HepG2 (cell line): ENCODE measurements at regions not wholly inside any gene's neighbourhood (a gene's known extent, or its start where the extent isn't known, plus 50 kb on each side); places are given as distances from the start of the nearest gene placed in this dataset.

ENCODE experiments used
- ADNP ChIP-seq: sonication (generic); formaldehyde crosslinking; IDR thresholded peaks from 2 replicates; pipeline ENCODE4 v1.4.0; 2020; ENCODE audit warnings: missing genetic modification reagents
- HNF4A ChIP-seq: sonication (generic); formaldehyde crosslinking; IDR thresholded peaks from 2 replicates; pipeline ENCODE4 v1.4.0; 2020; ENCODE audit warnings: missing genetic modification reagents
- HOXA7 ChIP-seq: sonication (generic); formaldehyde crosslinking; IDR thresholded peaks from 2 replicates; pipeline ENCODE4 v1.8.1; 2022; ENCODE audit warnings: mild to moderate bottlenecking, missing genetic modification reagents, moderate library complexity
- KAT7 ChIP-seq: IDR thresholded peaks from 2 replicates; pipeline ENCODE4 v1.6.1; 2018; ENCODE audit warnings: borderline replicate concordance, missing compliant biosample characterization
- POLR2A ChIP-seq, 2 experiments: IDR thresholded peaks; 2 replicates each; pipeline ENCODE4 v1.6.1; 2011; ENCODE audit warnings: low read depth in 2 of 2, low read length in 2 of 2, mild to moderate bottlenecking in 1 of 2, moderate library complexity in 1 of 2; ENCODE audit not compliant: insufficient read depth in 1 of 2
- TBX3 ChIP-seq: fragments of 450-650 bp; IDR thresholded peaks from 2 replicates; pipeline ENCODE4 v1.6.1; 2017; ENCODE audit warnings: antibody characterized with exemption, mild to moderate bottlenecking, inconsistent platforms, borderline replicate concordance
- XBP1 ChIP-seq: sonication (generic); formaldehyde crosslinking; IDR thresholded peaks from 2 replicates; pipeline ENCODE4 v1.5.0; 2020; ENCODE audit warnings: missing genetic modification reagents
- ZC3H4 ChIP-seq: sonication (generic); formaldehyde crosslinking; IDR thresholded peaks from 2 replicates; pipeline ENCODE4 v1.4.0; 2020; ENCODE audit warnings: missing genetic modification reagents, borderline replicate concordance
- ZNF263 ChIP-seq: sonication (generic); formaldehyde crosslinking; IDR thresholded peaks from 2 replicates; pipeline ENCODE4 v1.4.0; 2020; ENCODE audit warnings: missing genetic modification reagents
- TF ChIP-seq, protein P1 (sequence below): IDR thresholded peaks from 2 replicates; pipeline ENCODE4 v1.6.1; 2016; ENCODE audit warnings: missing biosample characterization, missing genetic modification reagents, low read depth
- TF ChIP-seq, protein P2 (sequence below): sonication (generic); formaldehyde crosslinking; IDR thresholded peaks from 2 replicates; pipeline ENCODE4 v1.5.1; 2020; ENCODE audit warnings: mild to moderate bottlenecking, missing genetic modification reagents, borderline replicate concordance
- TF ChIP-seq, protein P3 (sequence below): sonication (generic); formaldehyde crosslinking; IDR thresholded peaks from 2 replicates; pipeline ENCODE4 v1.4.0; 2020; ENCODE audit warnings: missing genetic modification reagents
- TF ChIP-seq, protein P4 (sequence below), 2 experiments: sonication (generic) in 1 of 2; formaldehyde crosslinking in 1 of 2; IDR thresholded peaks; 2 replicates each; pipeline versions ENCODE4 v1.5.1 to v1.6.1; 2011 to 2020; ENCODE audit warnings: borderline replicate concordance in 1 of 2, low read depth in 1 of 2, low read length in 1 of 2, mild to moderate bottlenecking in 1 of 2, missing genetic modification reagents in 1 of 2, moderate library complexity in 1 of 2
- TF ChIP-seq, protein P5 (sequence below): sonication (generic); formaldehyde crosslinking; IDR thresholded peaks from 2 replicates; pipeline ENCODE4 v1.5.0; 2020; ENCODE audit warnings: mild to moderate bottlenecking, missing genetic modification reagents, moderate library complexity

DNA sequence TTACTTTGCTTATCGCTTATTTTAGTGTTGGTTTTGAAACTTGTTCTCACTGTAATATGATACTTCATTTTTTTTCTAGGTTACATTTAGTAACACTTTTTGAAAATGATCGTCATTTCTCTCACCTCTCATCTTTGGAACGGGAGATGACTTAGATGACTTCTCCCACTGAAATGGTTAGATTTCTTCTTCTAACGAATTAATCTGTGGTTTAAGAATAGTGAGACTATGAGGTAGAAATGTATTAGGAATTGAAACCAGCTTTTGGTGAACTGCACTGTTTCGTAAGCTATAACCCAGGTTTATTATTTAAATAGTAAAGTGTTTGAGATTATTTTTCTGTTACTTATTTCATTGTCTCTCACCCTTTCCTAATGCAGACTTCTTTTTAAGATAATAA lies 93.7 kb downstream of the PRR15 start:
- TF ChIP-seq HOXA7 = no peak
- TF ChIP-seq ZC3H4 (CRISPR knock-in tag) = no peak
- TF ChIP-seq, protein P1, sequence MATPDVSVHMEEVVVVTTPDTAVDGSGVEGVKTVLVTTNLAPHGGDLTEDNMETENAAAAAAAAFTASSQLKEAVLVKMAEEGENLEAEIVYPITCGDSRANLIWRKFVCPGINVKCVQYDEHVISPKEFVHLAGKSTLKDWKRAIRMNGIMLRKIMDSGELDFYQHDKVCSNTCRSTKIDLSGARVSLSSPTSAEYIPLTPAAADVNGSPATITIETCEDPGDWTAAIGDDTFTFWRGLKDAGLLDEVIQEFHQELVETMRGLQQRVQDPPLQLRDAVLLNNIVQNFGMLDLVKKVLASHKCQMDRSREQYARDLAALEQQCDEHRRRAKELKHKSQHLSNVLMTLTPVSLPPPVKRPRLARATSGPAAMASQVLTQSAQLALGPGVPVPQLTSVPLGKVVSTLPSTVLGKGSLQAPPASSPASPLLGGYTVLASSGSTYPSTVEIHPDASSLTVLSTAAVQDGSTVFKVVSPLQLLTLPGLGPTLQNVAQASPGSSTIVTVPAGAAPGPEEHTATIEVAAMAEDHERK (CRISPR knock-in tag) = no peak
- TF ChIP-seq KAT7 (CRISPR knock-in tag) = no peak
- TF ChIP-seq, protein P2, sequence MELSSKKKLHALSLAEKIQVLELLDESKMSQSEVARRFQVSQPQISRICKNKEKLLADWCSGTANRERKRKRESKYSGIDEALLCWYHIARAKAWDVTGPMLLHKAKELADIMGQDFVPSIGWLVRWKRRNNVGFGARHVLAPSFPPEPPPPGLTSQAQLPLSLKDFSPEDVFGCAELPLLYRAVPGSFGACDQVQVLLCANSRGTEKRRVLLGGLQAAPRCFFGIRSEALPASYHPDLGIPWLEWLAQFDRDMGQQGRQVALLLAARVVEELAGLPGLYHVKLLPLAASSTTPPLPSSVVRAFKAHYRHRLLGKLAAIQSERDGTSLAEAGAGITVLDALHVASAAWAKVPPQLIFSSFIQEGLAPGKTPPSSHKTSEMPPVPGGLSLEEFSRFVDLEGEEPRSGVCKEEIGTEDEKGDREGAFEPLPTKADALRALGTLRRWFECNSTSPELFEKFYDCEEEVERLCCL (CRISPR knock-in tag) = no peak
- TF ChIP-seq TBX3 = no peak
- TF ChIP-seq, protein P3, sequence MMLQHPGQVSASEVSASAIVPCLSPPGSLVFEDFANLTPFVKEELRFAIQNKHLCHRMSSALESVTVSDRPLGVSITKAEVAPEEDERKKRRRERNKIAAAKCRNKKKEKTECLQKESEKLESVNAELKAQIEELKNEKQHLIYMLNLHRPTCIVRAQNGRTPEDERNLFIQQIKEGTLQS (CRISPR knock-in tag) = no peak
- no peak for TF ChIP-seq ZNF263 (CRISPR knock-in tag)
- TF ChIP-seq XBP1 (CRISPR knock-in tag) = no peak
- TF ChIP-seq HNF4A (CRISPR knock-in tag) = no peak
- TF ChIP-seq, protein P4, sequence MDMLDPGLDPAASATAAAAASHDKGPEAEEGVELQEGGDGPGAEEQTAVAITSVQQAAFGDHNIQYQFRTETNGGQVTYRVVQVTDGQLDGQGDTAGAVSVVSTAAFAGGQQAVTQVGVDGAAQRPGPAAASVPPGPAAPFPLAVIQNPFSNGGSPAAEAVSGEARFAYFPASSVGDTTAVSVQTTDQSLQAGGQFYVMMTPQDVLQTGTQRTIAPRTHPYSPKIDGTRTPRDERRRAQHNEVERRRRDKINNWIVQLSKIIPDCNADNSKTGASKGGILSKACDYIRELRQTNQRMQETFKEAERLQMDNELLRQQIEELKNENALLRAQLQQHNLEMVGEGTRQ (IDR thresholded peaks at IDR 0.05; ENCODE audit: low read depth, low read length) = no peak
- TF ChIP-seq, protein P4 (CRISPR knock-in tag; IDR thresholded peaks at IDR 0.05; ENCODE audit: borderline replicate concordance) = no peak
- TF ChIP-seq ADNP (CRISPR knock-in tag) = no peak
- no peak for TF ChIP-seq POLR2A (IDR thresholded peaks at IDR 0.05; ENCODE audit: insufficient read depth in 1 of 2, low read depth in 2 of 2, low read length in 2 of 2)
- TF ChIP-seq, protein P5, sequence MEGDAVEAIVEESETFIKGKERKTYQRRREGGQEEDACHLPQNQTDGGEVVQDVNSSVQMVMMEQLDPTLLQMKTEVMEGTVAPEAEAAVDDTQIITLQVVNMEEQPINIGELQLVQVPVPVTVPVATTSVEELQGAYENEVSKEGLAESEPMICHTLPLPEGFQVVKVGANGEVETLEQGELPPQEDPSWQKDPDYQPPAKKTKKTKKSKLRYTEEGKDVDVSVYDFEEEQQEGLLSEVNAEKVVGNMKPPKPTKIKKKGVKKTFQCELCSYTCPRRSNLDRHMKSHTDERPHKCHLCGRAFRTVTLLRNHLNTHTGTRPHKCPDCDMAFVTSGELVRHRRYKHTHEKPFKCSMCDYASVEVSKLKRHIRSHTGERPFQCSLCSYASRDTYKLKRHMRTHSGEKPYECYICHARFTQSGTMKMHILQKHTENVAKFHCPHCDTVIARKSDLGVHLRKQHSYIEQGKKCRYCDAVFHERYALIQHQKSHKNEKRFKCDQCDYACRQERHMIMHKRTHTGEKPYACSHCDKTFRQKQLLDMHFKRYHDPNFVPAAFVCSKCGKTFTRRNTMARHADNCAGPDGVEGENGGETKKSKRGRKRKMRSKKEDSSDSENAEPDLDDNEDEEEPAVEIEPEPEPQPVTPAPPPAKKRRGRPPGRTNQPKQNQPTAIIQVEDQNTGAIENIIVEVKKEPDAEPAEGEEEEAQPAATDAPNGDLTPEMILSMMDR (CRISPR knock-in tag) = no peak
